H9 (cell line): ENCODE measurements at regions not wholly inside any gene's neighbourhood (a gene's known extent, or its start where the extent isn't known, plus 50 kb on each side); places are given as distances from the start of the nearest gene placed in this dataset.

Source experiments
- DNase-seq: peaks from one replicate; pipeline ENCODE4 v3.0.0-alpha.2; 2017
- H2AFZ ChIP-seq: one replicate; pipeline ENCODE4 v1.6.1; 2013; ENCODE audit warnings: mild to moderate bottlenecking, low read length, control low read depth, moderate library complexity
- H2AK5ac ChIP-seq: 2 replicates; pipeline ENCODE4 v1.6.1; 2013; ENCODE audit warnings: low read length, control low read depth, mixed read lengths; ENCODE audit not compliant: insufficient read length
- H2BK120ac ChIP-seq: one replicate; pipeline ENCODE4 v1.6.1; 2013; ENCODE audit warnings: low read depth, mild to moderate bottlenecking, low read length, control low read depth, inconsistent platforms; ENCODE audit not compliant: poor library complexity, severe bottlenecking
- H2BK12ac ChIP-seq: 2 replicates; pipeline ENCODE4 v1.6.1; 2013; ENCODE audit warnings: low read length, control low read depth, mixed read lengths, low read depth; ENCODE audit not compliant: insufficient read length
- H2BK15ac ChIP-seq: 2 replicates; pipeline ENCODE4 v1.6.1; 2013; ENCODE audit warnings: low read depth, low read length, control low read depth
- H2BK20ac ChIP-seq: one replicate; pipeline ENCODE4 v1.6.1; 2013; ENCODE audit warnings: low read depth, mild to moderate bottlenecking, low read length, control low read depth, inconsistent platforms; ENCODE audit not compliant: poor library complexity, severe bottlenecking
- H2BK5ac ChIP-seq: 2 replicates; pipeline ENCODE4 v1.6.1; 2013; ENCODE audit warnings: low read length, control low read depth, mixed read lengths; ENCODE audit not compliant: insufficient read length
- H3K14ac ChIP-seq: 2 replicates; pipeline ENCODE4 v1.6.1; 2013; ENCODE audit warnings: low read length, control low read depth; ENCODE audit not compliant: insufficient read depth
- H3K18ac ChIP-seq: 2 replicates; pipeline ENCODE4 v1.6.1; 2013; ENCODE audit warnings: low read depth, mild to moderate bottlenecking, mixed read lengths, low read length, control low read depth; ENCODE audit not compliant: insufficient read length
- H3K23ac ChIP-seq: 2 replicates; pipeline ENCODE4 v1.6.1; 2013; ENCODE audit warnings: low read length, control low read depth, mixed read lengths, low read depth; ENCODE audit not compliant: insufficient read length
- H3K23me2 ChIP-seq: 2 replicates; pipeline ENCODE4 v1.6.1; 2013; ENCODE audit warnings: low read depth, mild to moderate bottlenecking, mixed read lengths, low read length, control low read depth; ENCODE audit not compliant: insufficient read length, poor library complexity, severe bottlenecking
- H3K27ac ChIP-seq: 2 replicates; pipeline ENCODE4 v1.5.1; 2013; ENCODE audit warnings: low read length, control low read depth, mixed read lengths, low read depth; ENCODE audit not compliant: insufficient read length
- H3K27me3 ChIP-seq: 2 replicates; pipeline ENCODE4 v1.6.1; 2013; ENCODE audit warnings: low read length, control low read depth, inconsistent platforms; ENCODE audit not compliant: insufficient read depth
- H3K4ac ChIP-seq: 2 replicates; pipeline ENCODE4 v1.6.1; 2013; ENCODE audit warnings: low read depth, mild to moderate bottlenecking, control low read depth, inconsistent platforms, low read length, moderate library complexity
- H3K4me1 ChIP-seq: 2 replicates; pipeline ENCODE4 v1.6.1; 2013; ENCODE audit warnings: low read length, control low read depth, inconsistent platforms; ENCODE audit not compliant: insufficient read depth
- H3K4me2 ChIP-seq: 2 replicates; pipeline ENCODE4 v1.6.1; 2013; ENCODE audit warnings: low read length, control low read depth, mixed read lengths; ENCODE audit not compliant: insufficient read length, insufficient read depth
- H3K56ac ChIP-seq: 2 replicates; pipeline ENCODE4 v1.6.1; 2013; ENCODE audit warnings: low read depth, mild to moderate bottlenecking, mixed read lengths, low read length, control low read depth; ENCODE audit not compliant: insufficient read length
- H3K79me1 ChIP-seq: 2 replicates; pipeline ENCODE4 v1.6.1; 2013; ENCODE audit warnings: low read depth, mild to moderate bottlenecking, moderate library complexity, low read length, control low read depth, inconsistent platforms; ENCODE audit not compliant: insufficient read depth, poor library complexity, severe bottlenecking
- H3K79me2 ChIP-seq: 2 replicates; pipeline ENCODE4 v1.6.1; 2013; ENCODE audit warnings: low read length, control low read depth, inconsistent platforms; ENCODE audit not compliant: insufficient read depth
- H3K9ac ChIP-seq: 2 replicates; pipeline ENCODE4 v1.6.1; 2013; ENCODE audit warnings: low read length, control low read depth, mixed read lengths; ENCODE audit not compliant: insufficient read length; ENCODE audit errors: extremely low read depth
- H3K9me3 ChIP-seq: one replicate; pipeline ENCODE4 v1.6.1; 2013; ENCODE audit warnings: low read depth, low read length, inconsistent platforms; ENCODE audit not compliant: control insufficient read depth
- H3T11ph ChIP-seq: one replicate; pipeline ENCODE4 v1.6.1; 2013; ENCODE audit warnings: mild to moderate bottlenecking, low read length, control low read depth, inconsistent platforms
- H4K20me1 ChIP-seq: one replicate; pipeline ENCODE4 v1.6.1; 2013; ENCODE audit not compliant: control insufficient read depth, insufficient read length, insufficient read depth
- H4K5ac ChIP-seq: 2 replicates; pipeline ENCODE4 v1.6.1; 2013; ENCODE audit warnings: low read depth, mild to moderate bottlenecking, mixed read lengths, low read length, control low read depth; ENCODE audit not compliant: insufficient read length
- H4K8ac ChIP-seq: replicated peaks from 2 replicates; pipeline ENCODE4 v1.6.1; 2013; ENCODE audit warnings: low read length, control low read depth, mixed read lengths, low read depth; ENCODE audit not compliant: insufficient read length
- H4K91ac ChIP-seq: 2 replicates; pipeline ENCODE4 v1.6.1; 2013; ENCODE audit warnings: low read depth, mild to moderate bottlenecking, moderate library complexity, mixed read lengths, low read length, control low read depth; ENCODE audit not compliant: insufficient read length
- H3K27ac Mint-ChIP-seq, 3 experiments: 2 replicates in 2 of 3; 3 replicates in 1 of 3; pipeline ENCODE4 v1.8.0; 2020 to 2021; ENCODE audit warnings: mixed read lengths in 3 of 3, mild to moderate bottlenecking in 1 of 3, moderate library complexity in 1 of 3
- H3K27me3 Mint-ChIP-seq: 2 replicates; pipeline ENCODE4 v1.8.0; 2021; ENCODE audit warnings: low read depth, mild to moderate bottlenecking, moderate library complexity, mixed read lengths
- H3K36me3 Mint-ChIP-seq, 3 experiments: 2 replicates in 2 of 3; 3 replicates in 1 of 3; pipeline ENCODE4 v1.8.0; 2020 to 2021; ENCODE audit warnings: low read depth in 3 of 3, mixed read lengths in 3 of 3; ENCODE audit not compliant: insufficient read depth in 1 of 3
- H3K4me1 Mint-ChIP-seq, 2 experiments: 2 replicates each; pipeline ENCODE4 v1.8.0; 2020; ENCODE audit warnings: mixed read lengths in 2 of 2
- H3K4me3 Mint-ChIP-seq, 2 experiments: 2 replicates in 1 of 2; 3 replicates in 1 of 2; pipeline ENCODE4 v1.8.0; 2020 to 2021; ENCODE audit warnings: mild to moderate bottlenecking in 2 of 2, mixed read lengths in 2 of 2, moderate library complexity in 1 of 2
- H3K9me3 Mint-ChIP-seq, 2 experiments: 2 replicates in 1 of 2; 3 replicates in 1 of 2; pipeline ENCODE4 v1.8.0; 2020; ENCODE audit warnings: mild to moderate bottlenecking in 2 of 2, mixed read lengths in 2 of 2, moderate library complexity in 1 of 2
- WGBS: extraction: QIAGEN DNeasy Blood & Tissue Kit; methylation state at CpG from one replicate; pipeline ENCODE4 v1.1.7; 2013; ENCODE audit warnings: missing lambda C conversion rate, low lambda C conversion rate, mixed read lengths; ENCODE audit not compliant: insufficient read length; ENCODE audit errors: extremely low coverage; 5-methylcytosine and 5-hydroxymethylcytosine counted together
- TF ChIP-seq, protein P1 (sequence below): fragments of 200-600 bp; sonication (generic); conservative IDR thresholded peaks from 3 replicates; pipeline ENCODE4 v1.8.0; 2021; ENCODE audit warnings: antibody characterized with exemption, mild to moderate bottlenecking

DNA sequence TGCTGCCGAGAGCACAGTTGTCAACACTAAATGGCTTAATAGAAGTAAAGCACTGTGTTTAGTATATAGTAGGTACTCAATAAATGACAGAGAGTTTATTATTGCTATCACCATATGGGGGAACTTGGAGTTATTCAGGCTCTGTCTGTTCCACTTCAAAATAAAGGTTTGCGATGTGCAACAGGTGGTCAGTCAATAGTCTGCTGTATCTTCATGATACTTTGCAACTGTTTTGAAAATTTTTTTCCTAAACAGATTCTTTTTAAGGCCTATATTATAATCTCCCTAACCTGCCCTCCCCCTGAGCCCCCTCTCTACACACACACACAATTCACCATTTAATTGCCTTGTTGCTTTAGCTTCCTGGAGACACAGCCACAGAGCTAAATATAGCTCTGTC is 164.7 kb upstream of the NR2F2 start:
- H3K9me3 ChIP-seq, result no peaks in the 10 kb centered on the region
- H3K4me2 ChIP-seq, result no peak overlapping the region
- no peaks in the 10 kb centered on the region for H3K79me2 ChIP-seq
- no peak overlapping the region for H4K5ac ChIP-seq
- no peak overlapping the region for H3K9ac ChIP-seq
- no peak overlapping the region for H2AK5ac ChIP-seq
- H3K27ac ChIP-seq, result no peak overlapping the region
- H2BK20ac ChIP-seq, result no peak overlapping the region
- no peak overlapping the region for H3K4ac ChIP-seq
- H3K27ac Mint-ChIP-seq, result no peak overlapping the region
- H2BK15ac ChIP-seq, result no peak overlapping the region
- WGBS, result no CpG with 5 or more reads among the region's 2 CpGs
- H3K27me3 ChIP-seq, result no peaks in the 10 kb centered on the region
- H2BK12ac ChIP-seq, result no peak overlapping the region
- H3K36me3 Mint-ChIP-seq, result peaks cover 6 to 17% (median 9%) of the 10 kb centered on the region in 3 experiments
- peaks cover 28 to 29% of the 10 kb centered on the region in 2 experiments for H3K4me1 Mint-ChIP-seq
- TF ChIP-seq, protein P1, sequence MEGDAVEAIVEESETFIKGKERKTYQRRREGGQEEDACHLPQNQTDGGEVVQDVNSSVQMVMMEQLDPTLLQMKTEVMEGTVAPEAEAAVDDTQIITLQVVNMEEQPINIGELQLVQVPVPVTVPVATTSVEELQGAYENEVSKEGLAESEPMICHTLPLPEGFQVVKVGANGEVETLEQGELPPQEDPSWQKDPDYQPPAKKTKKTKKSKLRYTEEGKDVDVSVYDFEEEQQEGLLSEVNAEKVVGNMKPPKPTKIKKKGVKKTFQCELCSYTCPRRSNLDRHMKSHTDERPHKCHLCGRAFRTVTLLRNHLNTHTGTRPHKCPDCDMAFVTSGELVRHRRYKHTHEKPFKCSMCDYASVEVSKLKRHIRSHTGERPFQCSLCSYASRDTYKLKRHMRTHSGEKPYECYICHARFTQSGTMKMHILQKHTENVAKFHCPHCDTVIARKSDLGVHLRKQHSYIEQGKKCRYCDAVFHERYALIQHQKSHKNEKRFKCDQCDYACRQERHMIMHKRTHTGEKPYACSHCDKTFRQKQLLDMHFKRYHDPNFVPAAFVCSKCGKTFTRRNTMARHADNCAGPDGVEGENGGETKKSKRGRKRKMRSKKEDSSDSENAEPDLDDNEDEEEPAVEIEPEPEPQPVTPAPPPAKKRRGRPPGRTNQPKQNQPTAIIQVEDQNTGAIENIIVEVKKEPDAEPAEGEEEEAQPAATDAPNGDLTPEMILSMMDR, result no peak
- H3K79me1 ChIP-seq, result no peaks in the 10 kb centered on the region
- H3K18ac ChIP-seq, result no peak overlapping the region
- no peaks in the 10 kb centered on the region for H3K23me2 ChIP-seq
- H2AFZ ChIP-seq, result no peak overlapping the region
- no peak overlapping the region for H3K56ac ChIP-seq
- H2BK5ac ChIP-seq, result no peak overlapping the region
- peaks cover 12 to 15% of the 10 kb centered on the region in 2 experiments for H3K9me3 Mint-ChIP-seq
- H3T11ph ChIP-seq, result no peak overlapping the region
- no peak for DNase-seq
- no peak overlapping the region for H4K8ac ChIP-seq
- peaks cover 2% of the 10 kb centered on the region; the same call in 1 of the 2 replicates for H3K4me1 ChIP-seq
- H3K23ac ChIP-seq, result no peak overlapping the region
- H4K91ac ChIP-seq, result no peak overlapping the region
- H4K20me1 ChIP-seq, result no peaks in the 10 kb centered on the region
- peaks cover 19% of the 10 kb centered on the region for H3K27me3 Mint-ChIP-seq
- no peak overlapping the region for H3K14ac ChIP-seq
- no peak overlapping the region for H2BK120ac ChIP-seq
- H3K4me3 Mint-ChIP-seq, result no peak overlapping the region
